WTC11 (cell line): ENCODE measurements at regions not wholly inside any gene's neighbourhood (a gene's known extent, or its start where the extent isn't known, plus 50 kb on each side); places are given as distances from the start of the nearest gene placed in this dataset.

Source experiments
- ATAC-seq: fragments of 200-7000 bp; cut with Tn5 transposase; 2 replicates; pipeline ENCODE4 v1.10.0; 2021; ENCODE audit warnings: mild to moderate bottlenecking, moderate library complexity
- CTCF ChIA-PET: fragments of 300-600 bp; sonication (Branson Sonifier 250); formaldehyde crosslinking; loops from one replicate; lab custom pipeline; 2021; ENCODE audit warnings: antibody characterized with exemption; lab: Charles Lee
- POLR2A ChIA-PET: fragments of 350-600 bp; sonication (Branson Sonifier 250); formaldehyde crosslinking; loops from one replicate; lab custom pipeline; 2021; ENCODE audit warnings: antibody characterized with exemption; lab: Charles Lee
- DNase-seq: peaks from one replicate; pipeline ENCODE4 v3.0.0; 2021; ENCODE audit warnings: low spot score
- H3K27ac Mint-ChIP-seq: 2 replicates; pipeline ENCODE4 v1.8.0; 2021; ENCODE audit warnings: mixed read lengths
- H3K27me3 Mint-ChIP-seq: 2 replicates; pipeline ENCODE4 v1.8.0; 2021; ENCODE audit warnings: low read depth, mild to moderate bottlenecking, moderate library complexity, mixed read lengths
- H3K36me3 Mint-ChIP-seq: 2 replicates; pipeline ENCODE4 v1.8.0; 2021; ENCODE audit warnings: mixed read lengths
- H3K4me1 Mint-ChIP-seq: 2 replicates; pipeline ENCODE4 v1.8.0; 2022; ENCODE audit warnings: mixed read lengths
- H3K4me3 Mint-ChIP-seq: 2 replicates; pipeline ENCODE4 v1.8.0; 2021; ENCODE audit warnings: mild to moderate bottlenecking, moderate library complexity, mixed read lengths
- H3K9me3 Mint-ChIP-seq: 2 replicates; pipeline ENCODE4 v1.8.0; 2021; ENCODE audit warnings: mixed read lengths
- CREB1 ChIP-seq: sonication (generic); formaldehyde crosslinking; IDR thresholded peaks from 2 replicates; pipeline ENCODE4 v1.8.0; 2023; ENCODE audit warnings: mild to moderate bottlenecking, missing genetic modification reagents
- NFATC4 ChIP-seq: fragments of 250-450 bp; sonication (Bioruptor Pico); IDR thresholded peaks from 2 replicates; pipeline ENCODE4 v1.9.0; 2021; ENCODE audit warnings: mild to moderate bottlenecking
- NFYB ChIP-seq: sonication (generic); formaldehyde crosslinking; conservative IDR thresholded peaks from 2 replicates; pipeline ENCODE4 v1.8.0; 2022; ENCODE audit warnings: low read depth, missing genetic modification reagents
- NR2C2 ChIP-seq: sonication (generic); formaldehyde crosslinking; IDR thresholded peaks from 2 replicates; pipeline ENCODE4 v1.8.0; 2022; ENCODE audit warnings: mild to moderate bottlenecking, missing genetic modification reagents
- NR3C1 ChIP-seq: sonication (generic); formaldehyde crosslinking; conservative IDR thresholded peaks from 2 replicates; pipeline ENCODE4 v1.8.1; 2023; ENCODE audit warnings: low read depth, mild to moderate bottlenecking, missing genetic modification reagents
- PRRX2 ChIP-seq: fragments of 250-450 bp; sonication (Bioruptor Pico); IDR thresholded peaks from 2 replicates; pipeline ENCODE4 v1.8.0; 2021; ENCODE audit warnings: mild to moderate bottlenecking
- RELA ChIP-seq: sonication (generic); formaldehyde crosslinking; IDR thresholded peaks from 2 replicates; pipeline ENCODE4 v1.8.1; 2022; ENCODE audit warnings: missing genetic modification reagents, mild to moderate bottlenecking, borderline replicate concordance
- TP53 ChIP-seq: sonication (generic); formaldehyde crosslinking; IDR thresholded peaks from 2 replicates; pipeline ENCODE4 v1.8.1; 2023; ENCODE audit warnings: mild to moderate bottlenecking, missing genetic modification reagents
- ZBTB21 ChIP-seq: sonication (generic); formaldehyde crosslinking; IDR thresholded peaks from 2 replicates; pipeline ENCODE4 v1.8.1; 2023; ENCODE audit warnings: mild to moderate bottlenecking, missing genetic modification reagents, borderline replicate concordance
- ZNF232 ChIP-seq: sonication (generic); formaldehyde crosslinking; IDR thresholded peaks from 2 replicates; pipeline ENCODE4 v1.8.0; 2022; ENCODE audit warnings: mild to moderate bottlenecking, missing genetic modification reagents
- ZNF671 ChIP-seq: fragments of 250-450 bp; sonication (Bioruptor Pico); IDR thresholded peaks from 2 replicates; pipeline ENCODE4 v1.8.0; 2021; ENCODE audit warnings: mild to moderate bottlenecking
- TF ChIP-seq, protein P1 (sequence below): sonication (generic); formaldehyde crosslinking; conservative IDR thresholded peaks from 2 replicates; pipeline ENCODE4 v1.8.1; 2023; ENCODE audit warnings: mild to moderate bottlenecking, low read depth, missing genetic modification reagents, moderate library complexity
- TF ChIP-seq, protein P2 (sequence below): sonication (generic); formaldehyde crosslinking; IDR thresholded peaks from 2 replicates; pipeline ENCODE4 v1.8.0; 2023; ENCODE audit warnings: missing genetic modification reagents
- TF ChIP-seq, protein P3 (sequence below): fragments of 200-600 bp; IDR thresholded peaks from 2 replicates; pipeline ENCODE4 v1.8.0; 2022; ENCODE audit warnings: antibody characterized with exemption
- TF ChIP-seq, protein P4 (sequence below): sonication (generic); formaldehyde crosslinking; IDR thresholded peaks from 2 replicates; pipeline ENCODE4 v1.8.1; 2023; ENCODE audit warnings: mild to moderate bottlenecking, missing genetic modification reagents, borderline replicate concordance
- TF ChIP-seq, protein P5 (sequence below): fragments of 250-450 bp; sonication (Bioruptor Pico); conservative IDR thresholded peaks from 2 replicates; pipeline ENCODE4 v1.9.0; 2021; ENCODE audit warnings: mild to moderate bottlenecking
- TF ChIP-seq, protein P6 (sequence below): sonication (generic); formaldehyde crosslinking; IDR thresholded peaks from 2 replicates; pipeline ENCODE4 v1.8.0; 2022; ENCODE audit warnings: missing genetic modification reagents
- TF ChIP-seq, protein P7 (sequence below): sonication (generic); formaldehyde crosslinking; IDR thresholded peaks from 2 replicates; pipeline ENCODE4 v1.8.1; 2022; ENCODE audit warnings: missing genetic modification reagents, borderline replicate concordance

DNA sequence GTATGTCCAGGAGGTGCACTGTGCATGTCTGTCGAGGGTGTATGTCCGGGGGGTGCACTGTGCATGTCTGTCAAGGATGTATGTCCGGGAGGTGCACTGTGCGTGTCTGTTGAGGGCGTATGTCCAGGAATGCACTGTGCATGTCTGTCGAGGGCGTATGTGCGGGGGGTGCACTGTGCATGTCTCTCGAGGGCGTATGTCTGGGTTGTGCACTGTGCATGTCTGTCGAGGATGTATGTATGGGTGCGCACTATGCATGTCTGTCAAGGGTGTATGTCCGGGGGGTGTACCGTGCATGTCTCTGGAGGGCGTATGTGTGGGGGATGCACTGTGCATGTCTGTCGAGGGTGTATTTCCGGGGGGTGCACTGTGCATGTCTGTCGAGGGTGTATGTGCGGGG is 249.3 kb upstream of the MYT1L start:
- DNase-seq: no peak
- no peak overlapping the region for H3K27ac Mint-ChIP-seq
- POLR2A ChIA-PET: no interaction called here
- peaks cover 2% of the 10 kb centered on the region; the same call in 1 of the 2 replicates for H3K4me1 Mint-ChIP-seq
- ATAC-seq: no peak
- H3K9me3 Mint-ChIP-seq: peaks cover 5% of the 10 kb centered on the region
- TF ChIP-seq NR3C1 (CRISPR knock-in tag) (no peak), NFYB (CRISPR knock-in tag) (no peak), ZBTB21 (no peak), NFATC4 (CRISPR knock-in tag) (no peak), ZNF671 (CRISPR knock-in tag) (no peak), TP53 (CRISPR knock-in tag) (no peak), PRRX2 (CRISPR knock-in tag) (no peak), NR2C2 (CRISPR knock-in tag) (no peak), CREB1 (no peak), ZNF232 (CRISPR knock-in tag) (no peak), RELA (CRISPR knock-in tag) (no peak)
- TF ChIP-seq, protein P1, sequence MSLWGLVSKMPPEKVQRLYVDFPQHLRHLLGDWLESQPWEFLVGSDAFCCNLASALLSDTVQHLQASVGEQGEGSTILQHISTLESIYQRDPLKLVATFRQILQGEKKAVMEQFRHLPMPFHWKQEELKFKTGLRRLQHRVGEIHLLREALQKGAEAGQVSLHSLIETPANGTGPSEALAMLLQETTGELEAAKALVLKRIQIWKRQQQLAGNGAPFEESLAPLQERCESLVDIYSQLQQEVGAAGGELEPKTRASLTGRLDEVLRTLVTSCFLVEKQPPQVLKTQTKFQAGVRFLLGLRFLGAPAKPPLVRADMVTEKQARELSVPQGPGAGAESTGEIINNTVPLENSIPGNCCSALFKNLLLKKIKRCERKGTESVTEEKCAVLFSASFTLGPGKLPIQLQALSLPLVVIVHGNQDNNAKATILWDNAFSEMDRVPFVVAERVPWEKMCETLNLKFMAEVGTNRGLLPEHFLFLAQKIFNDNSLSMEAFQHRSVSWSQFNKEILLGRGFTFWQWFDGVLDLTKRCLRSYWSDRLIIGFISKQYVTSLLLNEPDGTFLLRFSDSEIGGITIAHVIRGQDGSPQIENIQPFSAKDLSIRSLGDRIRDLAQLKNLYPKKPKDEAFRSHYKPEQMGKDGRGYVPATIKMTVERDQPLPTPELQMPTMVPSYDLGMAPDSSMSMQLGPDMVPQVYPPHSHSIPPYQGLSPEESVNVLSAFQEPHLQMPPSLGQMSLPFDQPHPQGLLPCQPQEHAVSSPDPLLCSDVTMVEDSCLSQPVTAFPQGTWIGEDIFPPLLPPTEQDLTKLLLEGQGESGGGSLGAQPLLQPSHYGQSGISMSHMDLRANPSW: no peak
- TF ChIP-seq, protein P2, sequence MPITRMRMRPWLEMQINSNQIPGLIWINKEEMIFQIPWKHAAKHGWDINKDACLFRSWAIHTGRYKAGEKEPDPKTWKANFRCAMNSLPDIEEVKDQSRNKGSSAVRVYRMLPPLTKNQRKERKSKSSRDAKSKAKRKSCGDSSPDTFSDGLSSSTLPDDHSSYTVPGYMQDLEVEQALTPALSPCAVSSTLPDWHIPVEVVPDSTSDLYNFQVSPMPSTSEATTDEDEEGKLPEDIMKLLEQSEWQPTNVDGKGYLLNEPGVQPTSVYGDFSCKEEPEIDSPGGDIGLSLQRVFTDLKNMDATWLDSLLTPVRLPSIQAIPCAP (CRISPR knock-in tag): no peak
- TF ChIP-seq, protein P3, sequence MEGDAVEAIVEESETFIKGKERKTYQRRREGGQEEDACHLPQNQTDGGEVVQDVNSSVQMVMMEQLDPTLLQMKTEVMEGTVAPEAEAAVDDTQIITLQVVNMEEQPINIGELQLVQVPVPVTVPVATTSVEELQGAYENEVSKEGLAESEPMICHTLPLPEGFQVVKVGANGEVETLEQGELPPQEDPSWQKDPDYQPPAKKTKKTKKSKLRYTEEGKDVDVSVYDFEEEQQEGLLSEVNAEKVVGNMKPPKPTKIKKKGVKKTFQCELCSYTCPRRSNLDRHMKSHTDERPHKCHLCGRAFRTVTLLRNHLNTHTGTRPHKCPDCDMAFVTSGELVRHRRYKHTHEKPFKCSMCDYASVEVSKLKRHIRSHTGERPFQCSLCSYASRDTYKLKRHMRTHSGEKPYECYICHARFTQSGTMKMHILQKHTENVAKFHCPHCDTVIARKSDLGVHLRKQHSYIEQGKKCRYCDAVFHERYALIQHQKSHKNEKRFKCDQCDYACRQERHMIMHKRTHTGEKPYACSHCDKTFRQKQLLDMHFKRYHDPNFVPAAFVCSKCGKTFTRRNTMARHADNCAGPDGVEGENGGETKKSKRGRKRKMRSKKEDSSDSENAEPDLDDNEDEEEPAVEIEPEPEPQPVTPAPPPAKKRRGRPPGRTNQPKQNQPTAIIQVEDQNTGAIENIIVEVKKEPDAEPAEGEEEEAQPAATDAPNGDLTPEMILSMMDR: no peak
- TF ChIP-seq, protein P4, sequence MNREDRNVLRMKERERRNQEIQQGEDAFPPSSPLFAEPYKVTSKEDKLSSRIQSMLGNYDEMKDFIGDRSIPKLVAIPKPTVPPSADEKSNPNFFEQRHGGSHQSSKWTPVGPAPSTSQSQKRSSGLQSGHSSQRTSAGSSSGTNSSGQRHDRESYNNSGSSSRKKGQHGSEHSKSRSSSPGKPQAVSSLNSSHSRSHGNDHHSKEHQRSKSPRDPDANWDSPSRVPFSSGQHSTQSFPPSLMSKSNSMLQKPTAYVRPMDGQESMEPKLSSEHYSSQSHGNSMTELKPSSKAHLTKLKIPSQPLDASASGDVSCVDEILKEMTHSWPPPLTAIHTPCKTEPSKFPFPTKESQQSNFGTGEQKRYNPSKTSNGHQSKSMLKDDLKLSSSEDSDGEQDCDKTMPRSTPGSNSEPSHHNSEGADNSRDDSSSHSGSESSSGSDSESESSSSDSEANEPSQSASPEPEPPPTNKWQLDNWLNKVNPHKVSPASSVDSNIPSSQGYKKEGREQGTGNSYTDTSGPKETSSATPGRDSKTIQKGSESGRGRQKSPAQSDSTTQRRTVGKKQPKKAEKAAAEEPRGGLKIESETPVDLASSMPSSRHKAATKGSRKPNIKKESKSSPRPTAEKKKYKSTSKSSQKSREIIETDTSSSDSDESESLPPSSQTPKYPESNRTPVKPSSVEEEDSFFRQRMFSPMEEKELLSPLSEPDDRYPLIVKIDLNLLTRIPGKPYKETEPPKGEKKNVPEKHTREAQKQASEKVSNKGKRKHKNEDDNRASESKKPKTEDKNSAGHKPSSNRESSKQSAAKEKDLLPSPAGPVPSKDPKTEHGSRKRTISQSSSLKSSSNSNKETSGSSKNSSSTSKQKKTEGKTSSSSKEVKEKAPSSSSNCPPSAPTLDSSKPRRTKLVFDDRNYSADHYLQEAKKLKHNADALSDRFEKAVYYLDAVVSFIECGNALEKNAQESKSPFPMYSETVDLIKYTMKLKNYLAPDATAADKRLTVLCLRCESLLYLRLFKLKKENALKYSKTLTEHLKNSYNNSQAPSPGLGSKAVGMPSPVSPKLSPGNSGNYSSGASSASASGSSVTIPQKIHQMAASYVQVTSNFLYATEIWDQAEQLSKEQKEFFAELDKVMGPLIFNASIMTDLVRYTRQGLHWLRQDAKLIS (CRISPR knock-in tag): no peak
- TF ChIP-seq, protein P5, sequence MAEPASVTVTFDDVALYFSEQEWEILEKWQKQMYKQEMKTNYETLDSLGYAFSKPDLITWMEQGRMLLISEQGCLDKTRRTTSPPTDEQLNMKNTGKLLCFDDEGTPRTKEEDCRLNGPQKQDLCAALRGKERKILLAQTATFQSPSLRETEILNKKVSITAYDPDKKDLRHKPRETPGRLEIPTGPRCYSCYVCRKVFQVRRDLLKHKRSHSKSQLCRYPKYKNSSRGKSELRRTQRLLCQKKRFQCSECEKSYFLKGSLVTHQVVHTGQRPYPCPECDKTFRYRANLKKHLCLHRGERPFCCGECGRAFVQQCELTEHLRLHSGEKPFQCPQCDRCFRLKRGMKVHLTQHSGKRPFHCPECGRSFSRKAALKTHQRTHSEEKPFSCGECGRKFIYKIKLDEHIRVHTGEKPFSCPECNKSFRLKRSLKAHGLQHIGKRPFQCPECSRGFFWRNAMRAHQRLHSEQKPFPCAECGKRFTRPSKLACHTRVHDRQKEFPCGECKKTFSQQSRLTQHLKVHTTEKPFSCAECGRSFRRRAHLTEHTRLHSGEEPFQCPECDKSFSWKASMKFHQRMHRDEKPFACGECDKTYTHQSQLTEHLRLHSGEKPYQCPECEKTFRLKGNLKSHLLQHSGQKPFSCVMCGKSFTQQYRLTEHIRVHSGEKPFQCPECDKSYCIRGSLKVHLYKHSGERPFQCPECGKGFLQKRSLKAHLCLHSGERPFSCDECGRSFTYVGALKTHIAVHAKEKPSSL (CRISPR knock-in tag): no peak
- TF ChIP-seq, protein P6, sequence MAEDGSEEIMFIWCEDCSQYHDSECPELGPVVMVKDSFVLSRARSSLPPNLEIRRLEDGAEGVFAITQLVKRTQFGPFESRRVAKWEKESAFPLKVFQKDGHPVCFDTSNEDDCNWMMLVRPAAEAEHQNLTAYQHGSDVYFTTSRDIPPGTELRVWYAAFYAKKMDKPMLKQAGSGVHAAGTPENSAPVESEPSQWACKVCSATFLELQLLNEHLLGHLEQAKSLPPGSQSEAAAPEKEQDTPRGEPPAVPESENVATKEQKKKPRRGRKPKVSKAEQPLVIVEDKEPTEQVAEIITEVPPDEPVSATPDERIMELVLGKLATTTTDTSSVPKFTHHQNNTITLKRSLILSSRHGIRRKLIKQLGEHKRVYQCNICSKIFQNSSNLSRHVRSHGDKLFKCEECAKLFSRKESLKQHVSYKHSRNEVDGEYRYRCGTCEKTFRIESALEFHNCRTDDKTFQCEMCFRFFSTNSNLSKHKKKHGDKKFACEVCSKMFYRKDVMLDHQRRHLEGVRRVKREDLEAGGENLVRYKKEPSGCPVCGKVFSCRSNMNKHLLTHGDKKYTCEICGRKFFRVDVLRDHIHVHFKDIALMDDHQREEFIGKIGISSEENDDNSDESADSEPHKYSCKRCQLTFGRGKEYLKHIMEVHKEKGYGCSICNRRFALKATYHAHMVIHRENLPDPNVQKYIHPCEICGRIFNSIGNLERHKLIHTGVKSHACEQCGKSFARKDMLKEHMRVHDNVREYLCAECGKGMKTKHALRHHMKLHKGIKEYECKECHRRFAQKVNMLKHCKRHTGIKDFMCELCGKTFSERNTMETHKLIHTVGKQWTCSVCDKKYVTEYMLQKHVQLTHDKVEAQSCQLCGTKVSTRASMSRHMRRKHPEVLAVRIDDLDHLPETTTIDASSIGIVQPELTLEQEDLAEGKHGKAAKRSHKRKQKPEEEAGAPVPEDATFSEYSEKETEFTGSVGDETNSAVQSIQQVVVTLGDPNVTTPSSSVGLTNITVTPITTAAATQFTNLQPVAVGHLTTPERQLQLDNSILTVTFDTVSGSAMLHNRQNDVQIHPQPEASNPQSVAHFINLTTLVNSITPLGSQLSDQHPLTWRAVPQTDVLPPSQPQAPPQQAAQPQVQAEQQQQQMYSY: no peak
- TF ChIP-seq, protein P7, sequence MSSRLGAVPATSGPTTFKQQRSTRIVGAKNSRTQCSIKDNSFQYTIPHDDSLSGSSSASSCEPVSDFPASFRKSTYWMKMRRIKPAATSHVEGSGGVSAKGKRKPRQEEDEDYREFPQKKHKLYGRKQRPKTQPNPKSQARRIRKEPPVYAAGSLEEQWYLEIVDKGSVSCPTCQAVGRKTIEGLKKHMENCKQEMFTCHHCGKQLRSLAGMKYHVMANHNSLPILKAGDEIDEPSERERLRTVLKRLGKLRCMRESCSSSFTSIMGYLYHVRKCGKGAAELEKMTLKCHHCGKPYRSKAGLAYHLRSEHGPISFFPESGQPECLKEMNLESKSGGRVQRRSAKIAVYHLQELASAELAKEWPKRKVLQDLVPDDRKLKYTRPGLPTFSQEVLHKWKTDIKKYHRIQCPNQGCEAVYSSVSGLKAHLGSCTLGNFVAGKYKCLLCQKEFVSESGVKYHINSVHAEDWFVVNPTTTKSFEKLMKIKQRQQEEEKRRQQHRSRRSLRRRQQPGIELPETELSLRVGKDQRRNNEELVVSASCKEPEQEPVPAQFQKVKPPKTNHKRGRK: no peak
- no peak overlapping the region for H3K4me3 Mint-ChIP-seq
- no peaks in the 10 kb centered on the region for H3K27me3 Mint-ChIP-seq
- H3K36me3 Mint-ChIP-seq: no peaks in the 10 kb centered on the region
- CTCF ChIA-PET: no interaction called here
